GM10266 (cell line): ENCODE measurements at regions not wholly inside any gene's neighbourhood (a gene's known extent, or its start where the extent isn't known, plus 50 kb on each side); places are given as distances from the start of the nearest gene placed in this dataset.

Source experiments
- DNase-seq: peaks from one replicate; pipeline ENCODE4 v3.0.0; 2012; ENCODE audit errors: extremely low spot score
- TF ChIP-seq, protein P1 (sequence below): IDR thresholded peaks from 2 replicates; pipeline ENCODE4 v1.5.1; 2012; ENCODE audit warnings: mild to moderate bottlenecking, low read depth; ENCODE audit not compliant: control insufficient read depth, insufficient read depth; ENCODE audit errors: missing control alignments

DNA sequence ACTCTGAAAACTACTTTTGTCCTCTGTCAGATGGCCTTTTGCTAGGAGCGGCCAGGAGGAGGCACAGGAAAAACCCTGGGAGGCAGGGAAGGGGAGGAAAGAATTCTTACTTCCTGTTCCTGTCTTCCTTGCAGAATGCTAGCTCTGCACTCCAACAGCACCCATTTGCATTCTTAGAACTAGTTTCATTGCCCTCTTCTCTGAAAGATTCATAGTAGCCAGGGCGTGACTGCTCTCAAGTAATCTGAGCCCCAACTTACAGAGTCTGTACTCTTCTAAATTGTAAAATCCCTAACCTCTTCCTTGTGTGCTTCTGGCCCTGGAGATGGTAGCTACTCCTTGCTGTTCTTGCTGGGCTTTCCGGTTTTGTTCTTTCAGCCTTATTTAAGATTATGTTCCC, 75.3 kb upstream of the STEAP1 start:
- no peak for DNase-seq
- TF ChIP-seq, protein P1, sequence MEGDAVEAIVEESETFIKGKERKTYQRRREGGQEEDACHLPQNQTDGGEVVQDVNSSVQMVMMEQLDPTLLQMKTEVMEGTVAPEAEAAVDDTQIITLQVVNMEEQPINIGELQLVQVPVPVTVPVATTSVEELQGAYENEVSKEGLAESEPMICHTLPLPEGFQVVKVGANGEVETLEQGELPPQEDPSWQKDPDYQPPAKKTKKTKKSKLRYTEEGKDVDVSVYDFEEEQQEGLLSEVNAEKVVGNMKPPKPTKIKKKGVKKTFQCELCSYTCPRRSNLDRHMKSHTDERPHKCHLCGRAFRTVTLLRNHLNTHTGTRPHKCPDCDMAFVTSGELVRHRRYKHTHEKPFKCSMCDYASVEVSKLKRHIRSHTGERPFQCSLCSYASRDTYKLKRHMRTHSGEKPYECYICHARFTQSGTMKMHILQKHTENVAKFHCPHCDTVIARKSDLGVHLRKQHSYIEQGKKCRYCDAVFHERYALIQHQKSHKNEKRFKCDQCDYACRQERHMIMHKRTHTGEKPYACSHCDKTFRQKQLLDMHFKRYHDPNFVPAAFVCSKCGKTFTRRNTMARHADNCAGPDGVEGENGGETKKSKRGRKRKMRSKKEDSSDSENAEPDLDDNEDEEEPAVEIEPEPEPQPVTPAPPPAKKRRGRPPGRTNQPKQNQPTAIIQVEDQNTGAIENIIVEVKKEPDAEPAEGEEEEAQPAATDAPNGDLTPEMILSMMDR: no peak

DNA sequence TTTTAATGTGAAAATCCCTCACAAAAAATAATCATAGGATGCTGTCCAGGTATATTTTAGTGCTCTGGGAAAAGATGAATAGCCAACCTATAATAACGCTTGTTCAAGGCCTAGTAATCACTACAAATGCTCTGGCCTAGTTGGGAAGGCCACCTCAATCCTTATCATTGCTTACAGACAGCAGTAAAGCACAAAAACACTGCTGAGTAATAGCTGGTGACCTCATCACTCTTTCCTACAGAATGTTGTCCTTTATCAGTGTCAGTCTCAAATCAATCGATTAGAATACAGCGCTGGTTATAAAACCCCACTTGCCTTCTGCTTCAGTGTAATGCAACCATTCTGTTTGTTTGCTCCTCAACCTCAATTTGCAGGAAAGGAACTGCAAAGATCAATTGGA, 72.6 kb upstream of the STEAP1 start:
- DNase-seq: no peak

DNA sequence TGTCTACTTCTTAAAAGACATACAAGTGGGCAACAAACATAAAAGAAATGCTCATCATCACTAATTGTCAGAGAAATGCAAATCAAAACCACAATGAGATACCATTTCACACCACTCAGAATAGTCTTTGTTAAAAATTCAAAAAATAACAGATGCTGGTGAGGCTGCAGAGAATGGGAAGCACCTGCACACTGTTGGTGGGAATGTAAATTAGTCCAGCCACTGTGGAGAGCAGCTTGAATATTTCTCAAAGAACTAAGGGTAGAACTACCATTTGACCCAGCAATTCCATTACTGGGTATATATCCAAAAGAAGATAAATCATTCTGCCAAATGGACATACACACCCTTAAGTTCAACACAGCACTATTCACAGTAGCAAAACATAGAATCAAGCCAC, 61.8 kb upstream of the STEAP1 start:
- TF ChIP-seq, protein P1: no peak
- no peak for DNase-seq

More for the DNA sequence above, 72.6 kb upstream of the STEAP1 start:
- TF ChIP-seq, protein P1: no peak

DNA sequence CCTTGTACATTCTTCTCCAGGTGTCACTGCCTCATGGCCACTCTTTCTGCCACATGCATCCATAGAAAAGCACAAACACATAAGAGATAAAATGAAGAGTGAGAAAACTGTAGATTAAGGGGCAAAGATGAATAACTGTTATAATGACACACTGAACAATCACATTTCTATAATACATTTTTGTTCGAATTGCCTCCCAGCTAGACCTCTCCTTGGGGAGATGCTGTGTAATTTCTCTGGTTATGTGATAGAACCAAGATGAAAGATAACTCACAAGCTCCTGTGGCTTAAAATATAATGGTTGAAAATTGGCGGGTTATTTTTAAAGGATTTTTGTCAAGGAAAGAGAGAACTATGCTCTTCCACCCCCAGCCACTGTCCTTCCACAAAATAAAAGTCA, 60.2 kb upstream of the STEAP1 start:
- DNase-seq: no peak
- TF ChIP-seq, protein P1: no peak
